PC-3 (cell line): ENCODE measurements at regions not wholly inside any gene's neighbourhood (a gene's known extent, or its start where the extent isn't known, plus 50 kb on each side); places are given as distances from the start of the nearest gene placed in this dataset.

Source experiments
- ATAC-seq: fragments of 200-7000 bp; cut with Tn5 transposase; 2 replicates; pipeline ENCODE4 v1.9.1; 2020; ENCODE audit warnings: mild to moderate bottlenecking, moderate library complexity
- BruUV-seq: library from RNA; stranded (reverse); fragments of 400-500 nt; replicated peaks from 2 replicates; lab custom pipeline; 2021; lab: Mats Ljungman, UMichigan
- CTCF ChIA-PET: fragments of 300-600 bp; sonication (Branson Sonifier 250); formaldehyde crosslinking; loops from one replicate; lab custom pipeline; 2022; ENCODE audit warnings: antibody characterized with exemption; lab: Charles Lee
- POLR2A ChIA-PET: fragments of 300-600 bp; sonication (Branson Sonifier 250); formaldehyde crosslinking; loops from one replicate; lab custom pipeline; 2022; ENCODE audit warnings: antibody characterized with exemption; ENCODE audit not compliant: unreplicated experiment; lab: Charles Lee
- DNase-seq: peaks from one replicate; pipeline ENCODE4 v3.0.0-alpha.2; 2015
- H2AFZ ChIP-seq: fragments of 300-600 bp; sonication (generic); 2 replicates; pipeline ENCODE4 v1.6.0; 2016; ENCODE audit warnings: antibody characterized with exemption, low read length
- H3F3A ChIP-seq: fragments of 300-600 bp; sonication (generic); one replicate; pipeline ENCODE4 v1.6.0; 2017; ENCODE audit warnings: antibody characterized with exemption, low read length, control low read depth, mild to moderate bottlenecking; ENCODE audit not compliant: unreplicated experiment
- H3K27ac ChIP-seq: fragments of 300-600 bp; sonication (generic); 2 replicates; pipeline ENCODE4 v1.5.1; 2016; ENCODE audit warnings: mild to moderate bottlenecking, low read length
- H3K27me3 ChIP-seq: fragments of 300-600 bp; sonication (generic); 2 replicates; pipeline ENCODE4 v1.6.1; 2016; ENCODE audit warnings: low read length, mixed read lengths
- H3K36me3 ChIP-seq: fragments of 300-600 bp; sonication (generic); 2 replicates; pipeline ENCODE4 v1.6.1; 2016; ENCODE audit warnings: low read depth, mixed run types, low read length, mixed read lengths
- H3K4me1 ChIP-seq: fragments of 300-600 bp; sonication (generic); 2 replicates; pipeline ENCODE4 v1.5.1; 2016; ENCODE audit warnings: low read length; ENCODE audit not compliant: insufficient read depth
- H3K4me2 ChIP-seq: fragments of 300-600 bp; sonication (generic); 2 replicates; pipeline ENCODE4 v1.6.0; 2016; ENCODE audit warnings: low read length
- H3K4me3 ChIP-seq: fragments of 300-600 bp; sonication (generic); 2 replicates; pipeline ENCODE4 v1.5.1; 2016; ENCODE audit warnings: mild to moderate bottlenecking, low read length, mixed read lengths
- H3K79me2 ChIP-seq: fragments of 300-600 bp; sonication (generic); 2 replicates; pipeline ENCODE4 v1.6.1; 2017; ENCODE audit warnings: low read length, mixed read lengths
- H3K9ac ChIP-seq: fragments of 300-600 bp; sonication (generic); 2 replicates; pipeline ENCODE4 v1.6.0; 2016; ENCODE audit warnings: mild to moderate bottlenecking, low read length
- H3K9me2 ChIP-seq: fragments of 300-600 bp; sonication (generic); replicated peaks from 2 replicates; pipeline ENCODE4 v1.6.1; 2016; ENCODE audit warnings: mixed run types, low read length, mixed read lengths
- H3K9me3 ChIP-seq: fragments of 300-600 bp; sonication (generic); 2 replicates; pipeline ENCODE4 v1.6.1; 2016; ENCODE audit warnings: low read length, mixed read lengths
- H4K20me1 ChIP-seq: fragments of 300-600 bp; sonication (generic); 2 replicates; pipeline ENCODE4 v1.6.1; 2016; ENCODE audit warnings: low read length, mixed read lengths
- EZH2 ChIP-seq: fragments of 300-600 bp; sonication (generic); IDR thresholded peaks from one replicate; pipeline ENCODE4 v1.6.1; 2017; ENCODE audit warnings: antibody characterized with exemption, mild to moderate bottlenecking, low read length; ENCODE audit not compliant: unreplicated experiment
- EZH2phosphoT487 ChIP-seq: fragments of 300-600 bp; sonication (generic); IDR thresholded peaks from 2 replicates; pipeline ENCODE4 v1.6.1; 2018; ENCODE audit warnings: mild to moderate bottlenecking, antibody characterized with exemption, low read length, borderline replicate concordance
- intact Hi-C: fragments of 100-400 bp; cut with micrococcal nuclease; formaldehyde crosslinking; loops from 2 replicates; pipeline ENCODE4 v1.9.0; 2023
- TF ChIP-seq, protein P1 (sequence below): fragments of 300-600 bp; sonication (generic); conservative IDR thresholded peaks from 2 replicates; pipeline ENCODE4 v1.5.1; 2017; ENCODE audit warnings: antibody characterized with exemption, low read depth, mild to moderate bottlenecking, low read length

DNA sequence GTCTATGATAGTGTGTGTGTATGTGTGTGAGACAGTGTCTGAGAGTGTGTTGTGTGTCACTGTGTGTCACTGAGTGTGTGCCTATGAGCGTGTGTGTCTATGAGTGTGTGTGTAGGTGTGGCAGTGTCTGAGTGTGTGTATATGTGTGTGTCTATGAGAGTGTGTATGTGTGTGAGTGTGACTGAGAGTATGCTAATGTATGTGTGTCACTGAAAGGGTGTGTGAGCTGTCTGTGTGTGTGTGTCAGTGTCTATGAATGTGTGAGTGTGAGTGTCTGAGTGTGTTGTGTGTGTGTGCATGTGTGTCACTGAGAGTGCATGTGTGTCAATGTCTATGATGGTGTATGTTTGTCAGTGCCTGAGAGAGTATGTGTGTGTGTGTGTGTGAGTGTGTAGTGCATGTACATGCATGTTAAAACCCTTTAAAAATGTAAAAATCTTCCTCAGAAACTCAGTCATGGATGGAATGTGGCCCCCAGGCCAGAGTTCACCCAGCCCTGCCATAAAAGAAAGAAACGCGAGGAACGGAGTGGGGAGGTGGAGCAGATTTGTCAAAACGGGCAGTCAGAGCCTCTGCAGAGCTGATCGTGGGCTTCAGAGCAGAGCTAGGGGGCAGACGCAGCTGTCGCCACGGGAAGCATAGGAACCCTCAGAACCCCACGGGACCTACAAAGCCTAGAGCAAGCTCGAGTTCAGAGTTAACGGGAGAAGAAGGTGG lies 218.8 kb downstream of the CTTN start:
- CTCF ChIA-PET, result no interaction called here
- no peak for ATAC-seq
- Histone ChIP-seq H3K4me2 (no peak overlapping the region), H3K9me3 (no peaks in the 10 kb centered on the region), H3K9me2 (no peaks in the 10 kb centered on the region), H3K36me3 (no peaks in the 10 kb centered on the region), H3F3A (no peaks in the 10 kb centered on the region), H3K9ac (no peak overlapping the region), H3K27ac (no peak overlapping the region), H3K4me1 (no peaks in the 10 kb centered on the region), H3K79me2 (no peaks in the 10 kb centered on the region), H3K27me3 (no peaks in the 10 kb centered on the region), H2AFZ (no peak overlapping the region), H4K20me1 (no peaks in the 10 kb centered on the region), H3K4me3 (no peak overlapping the region)
- intact Hi-C loops, result no loop called here
- no peak for DNase-seq
- TF ChIP-seq EZH2 (no peak), EZH2phosphoT487 (no peak)
- TF ChIP-seq, protein P1, sequence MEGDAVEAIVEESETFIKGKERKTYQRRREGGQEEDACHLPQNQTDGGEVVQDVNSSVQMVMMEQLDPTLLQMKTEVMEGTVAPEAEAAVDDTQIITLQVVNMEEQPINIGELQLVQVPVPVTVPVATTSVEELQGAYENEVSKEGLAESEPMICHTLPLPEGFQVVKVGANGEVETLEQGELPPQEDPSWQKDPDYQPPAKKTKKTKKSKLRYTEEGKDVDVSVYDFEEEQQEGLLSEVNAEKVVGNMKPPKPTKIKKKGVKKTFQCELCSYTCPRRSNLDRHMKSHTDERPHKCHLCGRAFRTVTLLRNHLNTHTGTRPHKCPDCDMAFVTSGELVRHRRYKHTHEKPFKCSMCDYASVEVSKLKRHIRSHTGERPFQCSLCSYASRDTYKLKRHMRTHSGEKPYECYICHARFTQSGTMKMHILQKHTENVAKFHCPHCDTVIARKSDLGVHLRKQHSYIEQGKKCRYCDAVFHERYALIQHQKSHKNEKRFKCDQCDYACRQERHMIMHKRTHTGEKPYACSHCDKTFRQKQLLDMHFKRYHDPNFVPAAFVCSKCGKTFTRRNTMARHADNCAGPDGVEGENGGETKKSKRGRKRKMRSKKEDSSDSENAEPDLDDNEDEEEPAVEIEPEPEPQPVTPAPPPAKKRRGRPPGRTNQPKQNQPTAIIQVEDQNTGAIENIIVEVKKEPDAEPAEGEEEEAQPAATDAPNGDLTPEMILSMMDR, result no peak
- BruUV-seq, result no TSS peak
- POLR2A ChIA-PET, result no interaction called here

GRCh38 chr11:70618431-70619101 lies 220.2 kb downstream of the CTTN start:
- no peaks in the 10 kb centered on the region for H3K4me1 ChIP-seq
- no peak overlapping the region for H2AFZ ChIP-seq
- CTCF ChIA-PET, result no interaction called here
- H3K27me3 ChIP-seq, result no peaks in the 10 kb centered on the region
- no peak overlapping the region for H3K4me3 ChIP-seq
- H3K79me2 ChIP-seq, result no peaks in the 10 kb centered on the region
- H3K9ac ChIP-seq, result no peak overlapping the region
- BruUV-seq, result no TSS peak
- H3K27ac ChIP-seq, result no peak overlapping the region
- POLR2A ChIA-PET, result no interaction called here
- no peaks in the 10 kb centered on the region for H4K20me1 ChIP-seq
- TF ChIP-seq EZH2phosphoT487, result no peak
- H3F3A ChIP-seq, result no peaks in the 10 kb centered on the region
- H3K9me2 ChIP-seq, result no peaks in the 10 kb centered on the region
- no peak for DNase-seq
- ATAC-seq, result no peak
- H3K9me3 ChIP-seq, result no peaks in the 10 kb centered on the region
- intact Hi-C loops, result no loop called here
- no peak overlapping the region for H3K4me2 ChIP-seq
- no peaks in the 10 kb centered on the region for H3K36me3 ChIP-seq

- POLR2A ChIA-PET, result no interaction called here
- Histone ChIP-seq H3K27ac (no peak overlapping the region), H3F3A (no peaks in the 10 kb centered on the region), H3K27me3 (no peaks in the 10 kb centered on the region), H3K4me2 (no peak overlapping the region), H2AFZ (no peak overlapping the region), H3K9ac (no peak overlapping the region), H3K79me2 (no peaks in the 10 kb centered on the region), H3K4me3 (no peak overlapping the region), H3K4me1 (no peaks in the 10 kb centered on the region), H4K20me1 (no peaks in the 10 kb centered on the region), H3K36me3 (no peaks in the 10 kb centered on the region), H3K9me3 (no peaks in the 10 kb centered on the region), H3K9me2 (no peaks in the 10 kb centered on the region)
- no peak for TF ChIP-seq EZH2phosphoT487
- TF ChIP-seq, protein P1, result no peak
- TF ChIP-seq EZH2, result no peak
- ATAC-seq (no peak), DNase-seq (no peak)
- CTCF ChIA-PET, result no interaction called here
- intact Hi-C loops, result no loop called here
- BruUV-seq, result no TSS peak
Observed at GRCh38 chr11:70619591-70619990, 221.3 kb downstream of the CTTN start.
